HUES6 (cell line): ENCODE measurements at regions not wholly inside any gene's neighbourhood (a gene's known extent, or its start where the extent isn't known, plus 50 kb on each side); places are given as distances from the start of the nearest gene placed in this dataset.

Experiments
- H3K27ac ChIP-seq: 2 replicates; pipeline ENCODE4 v1.7.0; 2013; ENCODE audit warnings: low read depth, mild to moderate bottlenecking, low read length, inconsistent platforms
- H3K27me3 ChIP-seq: 2 replicates; pipeline ENCODE4 v1.6.1; 2013; ENCODE audit warnings: low read length; ENCODE audit not compliant: control insufficient read depth, insufficient read depth
- H3K36me3 ChIP-seq: 2 replicates; pipeline ENCODE4 v1.6.1; 2013; ENCODE audit warnings: low read length; ENCODE audit not compliant: control insufficient read depth, insufficient read depth
- H3K4me1 ChIP-seq: 2 replicates; pipeline ENCODE4 v1.6.1; 2013; ENCODE audit warnings: low read length; ENCODE audit not compliant: control insufficient read depth, insufficient read depth
- H3K4me3 ChIP-seq: 2 replicates; pipeline ENCODE4 v1.5.1; 2013; ENCODE audit warnings: low read depth, low read length
- H3K9ac ChIP-seq: one replicate; pipeline ENCODE4 v1.6.1; 2013; ENCODE audit warnings: mild to moderate bottlenecking, low read length
- H3K9me3 ChIP-seq: 2 replicates; pipeline ENCODE4 v1.6.1; 2013; ENCODE audit warnings: low read depth, low read length; ENCODE audit not compliant: control insufficient read depth, insufficient read depth

DNA sequence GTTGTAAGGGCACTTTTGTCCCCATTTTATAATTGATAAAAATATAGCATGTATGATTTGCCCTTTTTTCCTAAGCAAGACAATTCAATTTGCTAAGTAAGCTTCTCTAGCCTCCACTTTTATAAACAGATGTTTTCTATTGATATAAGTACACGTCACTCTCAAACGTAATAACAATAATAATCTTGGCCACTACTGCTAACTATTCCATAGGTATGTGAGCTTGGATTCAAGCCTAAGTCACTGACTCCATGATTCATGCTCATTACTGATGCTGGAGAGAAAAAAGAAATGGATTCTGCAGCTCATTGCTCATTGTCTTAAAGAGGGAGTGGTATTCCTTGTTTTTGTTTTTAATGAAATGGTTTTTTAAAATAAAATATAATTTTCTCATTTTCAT lies 661.0 kb downstream of the GALC start:
- H3K9ac ChIP-seq: no peak overlapping the region
- no peaks in the 10 kb centered on the region for H3K27me3 ChIP-seq
- H3K27ac ChIP-seq: no peak overlapping the region
- H3K4me3 ChIP-seq: no peak overlapping the region
- H3K9me3 ChIP-seq: no peaks in the 10 kb centered on the region; the same call in 1 of the 2 replicates
- H3K36me3 ChIP-seq: no peaks in the 10 kb centered on the region
- H3K4me1 ChIP-seq: no peaks in the 10 kb centered on the region

DNA sequence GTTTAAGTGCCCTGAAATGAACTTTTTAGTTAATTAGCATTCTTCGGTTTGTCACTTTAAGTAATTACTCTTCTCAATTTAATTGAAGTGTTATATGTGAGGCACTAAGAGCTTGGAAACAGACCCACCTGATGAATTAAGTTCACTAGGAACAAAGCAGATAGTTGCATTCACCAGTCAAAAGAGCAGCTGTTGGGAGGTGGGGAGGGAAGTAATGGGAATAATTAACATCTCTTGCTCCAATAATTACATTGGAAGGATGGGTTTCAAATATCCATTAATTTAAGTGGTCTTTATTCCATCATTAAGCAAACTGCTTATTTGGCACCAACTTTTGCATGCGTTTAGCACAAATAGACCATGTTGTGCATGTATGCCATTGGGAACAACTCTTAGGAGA lies 667.2 kb downstream of the GALC start:
- no peaks in the 10 kb centered on the region for H3K9me3 ChIP-seq
- H3K36me3 ChIP-seq: no peaks in the 10 kb centered on the region
- H3K9ac ChIP-seq: no peak overlapping the region

GRCh38 chr14:87323191-87323590 lies 669.8 kb downstream of the GALC start:
- Histone ChIP-seq H3K27me3 (no peaks in the 10 kb centered on the region), H3K9ac (no peak overlapping the region), H3K4me3 (no peak overlapping the region), H3K9me3 (no peaks in the 10 kb centered on the region), H3K36me3 (no peaks in the 10 kb centered on the region), H3K27ac (no peak overlapping the region), H3K4me1 (no peaks in the 10 kb centered on the region)

More for the DNA sequence above, 667.2 kb downstream of the GALC start:
- H3K27me3 ChIP-seq: no peaks in the 10 kb centered on the region
- no peak overlapping the region for H3K4me3 ChIP-seq
- H3K4me1 ChIP-seq: no peaks in the 10 kb centered on the region
- H3K27ac ChIP-seq: no peak overlapping the region

GRCh38 chr14:87321548-87321947 lies 671.4 kb downstream of the GALC start:
- Histone ChIP-seq H3K9me3 (no peaks in the 10 kb centered on the region), H3K4me1 (no peaks in the 10 kb centered on the region), H3K27ac (no peak overlapping the region), H3K9ac (no peak overlapping the region), H3K27me3 (no peaks in the 10 kb centered on the region), H3K36me3 (no peaks in the 10 kb centered on the region), H3K4me3 (no peak overlapping the region)

DNA sequence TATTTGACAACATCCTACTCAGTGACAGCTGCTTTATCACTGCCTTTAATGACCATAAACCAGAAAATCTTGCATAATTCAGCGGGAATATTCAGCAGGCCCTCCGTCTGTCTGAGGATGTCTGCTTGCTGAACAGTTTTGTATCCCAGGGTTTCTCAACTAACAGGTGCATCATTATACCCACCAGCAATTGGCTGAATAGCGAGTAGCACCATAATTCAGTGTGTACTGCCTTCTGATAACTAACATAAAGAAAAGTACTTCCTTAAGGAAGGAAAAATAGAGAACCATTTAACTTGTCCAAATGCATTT lies 680.1 kb downstream of the GALC start:
- Histone ChIP-seq H3K36me3 (no peaks in the 10 kb centered on the region), H3K4me3 (no peak overlapping the region), H3K4me1 (no peaks in the 10 kb centered on the region), H3K27ac (no peak overlapping the region), H3K9ac (no peak overlapping the region), H3K27me3 (no peaks in the 10 kb centered on the region), H3K9me3 (no peaks in the 10 kb centered on the region)

- H3K36me3 ChIP-seq: no peaks in the 10 kb centered on the region
- H3K9me3 ChIP-seq: no peaks in the 10 kb centered on the region
- H3K27me3 ChIP-seq: no peaks in the 10 kb centered on the region
- no peaks in the 10 kb centered on the region for H3K4me1 ChIP-seq
- H3K4me3 ChIP-seq: no peak overlapping the region
- no peak overlapping the region for H3K27ac ChIP-seq
- H3K9ac ChIP-seq: no peak overlapping the region
These were observed 680.7 kb downstream of the GALC start for GRCh38 chr14:87312169-87312893.

DNA sequence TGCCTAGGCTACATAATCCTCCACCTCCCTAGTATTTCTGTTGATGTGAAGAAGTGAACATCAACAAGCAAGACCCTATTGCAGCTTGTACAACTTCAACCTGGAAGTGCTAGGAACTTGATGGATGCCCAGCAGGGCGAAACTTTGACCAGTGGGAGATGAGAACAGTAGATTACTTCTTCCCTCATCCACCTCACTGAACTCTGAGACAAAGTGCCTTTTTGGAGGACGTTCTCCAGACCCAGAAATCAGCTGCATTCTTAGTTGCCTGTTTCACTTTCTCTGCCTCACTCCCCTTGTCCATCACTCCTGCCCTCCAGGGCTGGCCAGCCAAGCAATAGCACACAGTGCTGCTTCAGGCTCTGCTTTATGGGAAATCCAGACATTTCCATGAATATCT lies 683.4 kb downstream of the GALC start:
- Histone ChIP-seq H3K36me3 (no peaks in the 10 kb centered on the region), H3K4me3 (no peak overlapping the region), H3K9me3 (no peaks in the 10 kb centered on the region), H3K27ac (no peak overlapping the region), H3K4me1 (no peaks in the 10 kb centered on the region), H3K9ac (no peak overlapping the region), H3K27me3 (no peaks in the 10 kb centered on the region)

DNA sequence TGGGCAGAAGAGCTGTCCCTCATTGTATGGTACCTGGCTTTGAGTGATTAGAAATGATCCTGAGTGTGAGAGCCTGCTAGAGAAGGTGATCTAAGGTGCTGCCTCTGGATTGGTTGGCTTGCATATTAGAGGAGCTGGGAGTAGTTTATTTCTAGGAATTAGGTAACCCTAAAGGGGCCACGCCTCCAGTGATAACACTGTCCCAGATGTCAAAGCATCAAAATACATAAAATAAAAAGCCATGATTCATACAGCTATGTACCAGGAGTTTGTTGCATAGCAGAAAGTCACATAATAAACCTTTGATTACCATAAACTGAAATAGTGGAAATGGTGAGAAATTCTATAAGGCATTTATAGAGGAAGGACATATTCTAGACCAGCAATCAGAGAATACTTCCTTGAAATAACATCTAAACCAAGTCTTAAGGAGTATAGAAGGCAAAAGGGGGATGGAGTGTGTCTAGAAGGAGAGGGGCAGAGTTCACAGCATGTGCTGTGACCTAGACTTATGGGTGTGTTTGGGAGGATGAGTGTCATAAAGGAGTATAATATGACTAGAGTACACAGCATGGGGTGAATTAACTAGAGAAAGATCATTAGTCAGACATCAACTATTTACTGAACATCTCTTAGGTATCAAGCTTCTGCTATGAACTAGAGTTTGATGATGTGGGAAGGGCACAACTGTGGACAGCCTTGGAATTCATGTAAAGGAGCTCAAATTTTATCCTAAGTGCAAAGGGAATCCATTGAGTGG lies 686.4 kb downstream of the GALC start:
- Histone ChIP-seq H3K9ac (no peak overlapping the region), H3K4me3 (no peak overlapping the region), H3K4me1 (no peaks in the 10 kb centered on the region), H3K9me3 (no peaks in the 10 kb centered on the region), H3K36me3 (no peaks in the 10 kb centered on the region), H3K27ac (no peak overlapping the region), H3K27me3 (no peaks in the 10 kb centered on the region)

GRCh38 chr14:87305345-87305744 lies 687.6 kb downstream of the GALC start:
- H3K9ac ChIP-seq: no peak overlapping the region
- no peaks in the 10 kb centered on the region for H3K4me1 ChIP-seq
- H3K27me3 ChIP-seq: no peaks in the 10 kb centered on the region
- no peaks in the 10 kb centered on the region for H3K9me3 ChIP-seq
- no peaks in the 10 kb centered on the region for H3K36me3 ChIP-seq
- H3K27ac ChIP-seq: no peak overlapping the region
- H3K4me3 ChIP-seq: no peak overlapping the region

DNA sequence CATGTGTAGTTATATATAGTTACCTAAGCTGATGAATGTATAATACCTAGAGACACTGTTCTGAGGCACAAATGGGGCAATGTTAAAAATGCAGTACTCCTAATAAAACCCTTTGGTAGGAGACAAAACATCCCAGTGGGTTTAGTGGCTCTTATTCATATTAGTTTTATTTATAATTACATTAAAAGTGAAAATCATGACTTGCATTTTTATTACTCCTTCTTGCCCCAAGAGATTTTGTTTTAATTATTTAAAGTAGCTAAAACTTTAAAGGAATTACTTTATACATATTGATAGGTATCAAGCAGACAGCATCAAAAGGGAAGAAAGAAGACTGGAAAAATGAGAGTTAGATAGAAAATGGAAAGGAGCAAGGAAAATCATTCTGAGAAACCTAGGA lies 688.6 kb downstream of the GALC start:
- no peak overlapping the region for H3K9ac ChIP-seq
- H3K27ac ChIP-seq: no peak overlapping the region
- H3K4me3 ChIP-seq: no peak overlapping the region
- no peaks in the 10 kb centered on the region for H3K4me1 ChIP-seq
- no peaks in the 10 kb centered on the region for H3K9me3 ChIP-seq
- no peaks in the 10 kb centered on the region for H3K36me3 ChIP-seq
- H3K27me3 ChIP-seq: no peaks in the 10 kb centered on the region

DNA sequence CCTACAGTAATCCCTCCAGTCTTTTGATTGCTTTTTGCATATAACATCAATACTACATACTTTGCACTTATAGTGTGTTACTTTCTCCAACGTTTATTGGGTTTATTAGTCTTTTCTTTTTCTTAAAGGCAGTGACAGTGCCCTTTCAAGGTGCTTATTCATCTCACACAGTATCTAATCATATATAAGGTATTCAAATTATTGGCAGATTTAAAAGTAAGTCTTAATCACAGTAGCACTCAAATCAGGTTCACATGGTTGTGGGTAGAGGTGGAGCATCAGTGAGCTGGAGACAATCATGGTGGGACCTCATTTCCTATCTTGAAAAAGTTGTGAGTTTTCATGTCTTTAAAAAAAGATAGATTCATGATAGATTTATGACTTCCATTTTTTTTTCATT lies 706.2 kb downstream of the GALC start:
- no peak overlapping the region for H3K27ac ChIP-seq
- no peaks in the 10 kb centered on the region for H3K4me1 ChIP-seq
- no peaks in the 10 kb centered on the region for H3K27me3 ChIP-seq
- H3K9ac ChIP-seq: no peak overlapping the region
- no peak overlapping the region for H3K4me3 ChIP-seq
- H3K9me3 ChIP-seq: 0 out of 2 replicates have a peak, but pooled peaks cover under 1% of the 10 kb centered on the region
- H3K36me3 ChIP-seq: no peaks in the 10 kb centered on the region
